K562 (cell line): ENCODE measurements at regions not wholly inside any gene's neighbourhood (a gene's known extent, or its start where the extent isn't known, plus 50 kb on each side); places are given as distances from the start of the nearest gene placed in this dataset.

ENCODE experiments used
- ATAC-seq: fragments of 200-7000 bp; cut with Tn5 transposase; 3 replicates; pipeline ENCODE4 v1.9.1; 2020; ENCODE audit warnings: moderate library complexity
- BruUV-seq: library from RNA; stranded (reverse); fragments of 400-500 nt; replicated peaks from 2 replicates; lab custom pipeline; 2021; lab: Mats Ljungman, UMichigan
- CTCF ChIA-PET: fragments of 300-600 bp; formaldehyde crosslinking; extraction: SDS; loops from one replicate; lab custom pipeline; 2021; ENCODE audit warnings: low intra/inter-chr PET ratio; lab: Yijun Ruan, JAX
- POLR2A ChIA-PET: fragments of 300-600, 350-650 bp; sonication (Branson Sonifier 250); formaldehyde crosslinking; extraction: SDS; loops from one replicate; lab custom pipeline; 2021; ENCODE audit warnings: antibody characterized with exemption, inconsistent platforms; lab: Yijun Ruan, JAX
- DNase-seq, 4 experiments: peaks; one replicate each; pipeline versions ENCODE4 v3.0.0 to v3.0.0-alpha.2; 2011 to 2018; ENCODE audit warnings: low spot score in 3 of 4, mixed read lengths in 3 of 4; ENCODE audit errors: extremely low read depth in 1 of 4
- FAIRE-seq: peaks from 2 replicates; lab custom pipeline; 2011; peaks lifted over from hg19 to GRCh38; lab: Jason Lieb, UNC
- H2AFZ ChIP-seq: 2 replicates; pipeline ENCODE4 v1.6.0; 2011; ENCODE audit warnings: low read depth, low read length, control low read depth, inconsistent platforms
- H3K27ac ChIP-seq: fragments of 200-600 bp; 3 replicates; pipeline ENCODE4 v1.8.0; 2011; ENCODE audit warnings: low read depth, mild to moderate bottlenecking, control low read depth, inconsistent platforms, low read length, moderate library complexity, mixed read lengths; ENCODE audit errors: extremely low read depth
- H3K27me3 ChIP-seq, 2 experiments: fragments of 300-600 bp in 1 of 2; 2 replicates in 1 of 2; 3 replicates in 1 of 2; pipeline versions ENCODE4 v1.6.0 to v1.8.0; 2011; ENCODE audit warnings: inconsistent platforms in 2 of 2, low read length in 2 of 2, mild to moderate bottlenecking in 1 of 2, mixed read lengths in 1 of 2, moderate library complexity in 1 of 2; ENCODE audit not compliant: control insufficient read depth in 2 of 2, insufficient read depth in 2 of 2
- H3K36me3 ChIP-seq: fragments of 300-600 bp; 3 replicates; pipeline ENCODE4 v1.8.0; 2011; ENCODE audit warnings: mild to moderate bottlenecking, low read length, inconsistent platforms; ENCODE audit not compliant: control insufficient read depth, insufficient read depth
- H3K4me1 ChIP-seq, 2 experiments: fragments of 200-600 bp in 1 of 2; replicated peaks in 1 of 2; 2 replicates in 1 of 2; 3 replicates in 1 of 2; pipeline versions ENCODE4 v1.5.1 to v1.8.0; 2011; ENCODE audit warnings: inconsistent platforms in 2 of 2, low read length in 2 of 2, mild to moderate bottlenecking in 1 of 2, mixed read lengths in 1 of 2, moderate library complexity in 1 of 2; ENCODE audit not compliant: control insufficient read depth in 2 of 2, insufficient read depth in 2 of 2
- H3K4me2 ChIP-seq: 2 replicates; pipeline ENCODE4 v1.6.1; 2011; ENCODE audit warnings: low read length, control low read depth, inconsistent platforms, mixed read lengths; ENCODE audit not compliant: insufficient read depth
- H3K4me3 ChIP-seq: fragments of 200-600 bp; sonication (generic), shearing (Covaris generic); 2 replicates; pipeline ENCODE4 v1.5.1; 2016; ENCODE audit warnings: control low read depth, inconsistent platforms
- H3K79me2 ChIP-seq: fragments of 200-600 bp; 3 replicates; pipeline ENCODE4 v1.8.0; 2011; ENCODE audit warnings: low read length, inconsistent platforms; ENCODE audit not compliant: control insufficient read depth, insufficient read depth
- H3K9ac ChIP-seq, 2 experiments: 2 replicates each; pipeline versions ENCODE4 v1.6.0 to v1.6.1; 2011; ENCODE audit warnings: low read depth in 2 of 2, low read length in 2 of 2, control low read depth in 1 of 2, inconsistent platforms in 1 of 2, mild to moderate bottlenecking in 1 of 2, mixed read lengths in 1 of 2; ENCODE audit not compliant: insufficient read depth in 1 of 2
- H3K9me1 ChIP-seq: one replicate; pipeline ENCODE4 v1.6.0; 2011; ENCODE audit warnings: inconsistent platforms, mild to moderate bottlenecking, low read length, moderate library complexity; ENCODE audit not compliant: control insufficient read depth, insufficient read depth
- H3K9me3 ChIP-seq: replicated peaks from 2 replicates; pipeline ENCODE4 v1.5.1; 2011; ENCODE audit warnings: low read depth, low read length, inconsistent platforms; ENCODE audit not compliant: control insufficient read depth, insufficient read depth
- H4K20me1 ChIP-seq: replicated peaks from 2 replicates; pipeline ENCODE4 v1.6.1; 2011; ENCODE audit warnings: low read length, inconsistent platforms, mixed read lengths; ENCODE audit not compliant: control insufficient read depth, insufficient read depth
- C11orf30 ChIP-seq: fragments of 450-650 bp; IDR thresholded peaks from 2 replicates; pipeline ENCODE4 v1.6.1; 2016; ENCODE audit warnings: low read depth, mild to moderate bottlenecking
- CAMTA2 ChIP-seq: fragments of 250-450 bp; sonication (Bioruptor Pico); conservative IDR thresholded peaks from 2 replicates; pipeline ENCODE4 v1.5.1; 2022
- DNMT1 ChIP-seq: fragments of 450-650 bp; IDR thresholded peaks from 2 replicates; pipeline ENCODE4 v1.6.1; 2016; ENCODE audit warnings: antibody characterized with exemption, mild to moderate bottlenecking
- HDGF ChIP-seq: fragments of 450-650 bp; IDR thresholded peaks from 2 replicates; pipeline ENCODE4 v1.6.1; 2016
- KDM4B ChIP-seq, 2 experiments: fragments of 450-650 bp in 1 of 2; sonication (generic) in 1 of 2; IDR thresholded peaks; 2 replicates each; pipeline ENCODE4 v1.6.1; 2016 to 2017; ENCODE audit warnings: borderline replicate concordance in 2 of 2, antibody characterized with exemption in 1 of 2, low read depth in 1 of 2, mild to moderate bottlenecking in 1 of 2
- KLF6 ChIP-seq: fragments of 250-450 bp; sonication (Bioruptor Pico); IDR thresholded peaks from 2 replicates; pipeline ENCODE4 v1.4.0; 2020; ENCODE audit warnings: mild to moderate bottlenecking, moderate library complexity, borderline replicate concordance
- MCM3 ChIP-seq: fragments of 450-650 bp; IDR thresholded peaks from 2 replicates; pipeline ENCODE4 v1.6.1; 2016
- MTA2 ChIP-seq: fragments of 450-650 bp; IDR thresholded peaks from 2 replicates; pipeline ENCODE4 v1.6.1; 2016; ENCODE audit warnings: low read depth
- NR3C1 ChIP-seq: sonication (generic); formaldehyde crosslinking; IDR thresholded peaks from 2 replicates; pipeline ENCODE4 v1.8.1; 2022; ENCODE audit warnings: missing genetic modification reagents
- RFX1 ChIP-seq: fragments of 450-650 bp; IDR thresholded peaks from 2 replicates; pipeline ENCODE4 v1.6.1; 2016; ENCODE audit warnings: mild to moderate bottlenecking, moderate library complexity
- XRCC5 ChIP-seq: fragments of 200-400 bp; formaldehyde crosslinking; IDR thresholded peaks from 2 replicates; pipeline ENCODE4 v1.6.1; 2017; ENCODE audit warnings: low read depth, mild to moderate bottlenecking, low read length
- ZFX ChIP-seq: sonication (generic); formaldehyde crosslinking; IDR thresholded peaks from 2 replicates; pipeline ENCODE4 v1.8.0; 2022; ENCODE audit warnings: mild to moderate bottlenecking, missing genetic modification reagents, moderate library complexity
- ZNF347 ChIP-seq: fragments of 450-650 bp; formaldehyde crosslinking; IDR thresholded peaks from 2 replicates; pipeline ENCODE4 v1.4.0; 2020; ENCODE audit warnings: low read depth, mild to moderate bottlenecking, moderate library complexity
- WGBS: fragments of 100-300 bp; shearing (Covaris generic); methylation state at CpG from one replicate; pipeline ENCODE4 v1.1.6; 2016; ENCODE audit warnings: low coverage, mixed read lengths; ENCODE audit not compliant: insufficient coverage; ENCODE audit errors: missing lambda C conversion rate; 5-methylcytosine and 5-hydroxymethylcytosine counted together
- in situ Hi-C: fragments of 300-500 bp; cut with MboI; formaldehyde crosslinking; loops from 4 replicates; pipeline ENCODE4 v1.15.0; 2018; ENCODE audit warnings: inconsistent platforms, mixed read lengths
- intact Hi-C: fragments of 100-400 bp; cut with micrococcal nuclease; formaldehyde crosslinking; loops from 2 replicates; pipeline ENCODE4 v1.14.2; 2022
- TF ChIP-seq, protein P1 (sequence below): fragments of 200-800 bp; sonication (Bioruptor generic); IDR thresholded peaks from 2 replicates; pipeline ENCODE4 v1.6.1; 2016; ENCODE audit warnings: missing genetic modification characterization, missing compliant biosample characterization
- TF ChIP-seq, protein P2 (sequence below): fragments of 250-450 bp; sonication (Bioruptor Pico); IDR thresholded peaks from 2 replicates; pipeline ENCODE4 v1.5.0; 2020; ENCODE audit warnings: mild to moderate bottlenecking
- TF ChIP-seq, protein P3 (sequence below): fragments of 250-450 bp; sonication (Bioruptor Pico); IDR thresholded peaks from 2 replicates; pipeline ENCODE4 v1.8.0; 2021; ENCODE audit warnings: moderate library complexity, mild to moderate bottlenecking, inconsistent platforms
- TF ChIP-seq, protein P4 (sequence below): IDR thresholded peaks from 2 replicates; pipeline ENCODE4 v1.6.1; 2016; ENCODE audit warnings: missing genetic modification characterization, missing compliant biosample characterization

DNA sequence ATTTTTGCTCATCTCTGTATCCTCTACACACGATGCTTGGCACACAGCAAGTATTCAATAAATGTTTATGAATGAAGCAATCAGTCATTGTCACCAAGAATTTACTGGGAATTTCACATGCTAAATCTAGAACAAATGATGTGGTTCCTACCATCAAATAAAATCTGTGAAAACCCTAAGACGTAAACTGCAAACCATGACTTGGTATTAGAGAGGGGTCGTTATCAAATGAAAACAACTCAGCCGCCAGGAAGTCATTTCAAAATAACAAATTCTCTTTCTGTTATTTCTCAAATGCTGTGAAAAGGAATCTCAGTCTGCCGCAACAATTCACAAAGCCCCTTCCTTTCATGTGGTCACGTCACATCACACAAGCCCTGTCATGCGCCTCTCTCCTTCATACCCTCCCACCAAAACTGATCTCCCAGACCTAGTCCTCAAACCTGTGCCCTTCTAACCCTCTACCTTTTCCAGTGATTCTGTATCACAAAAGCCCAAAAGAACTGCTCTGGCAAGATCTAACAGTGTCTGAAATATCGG is 173.6 kb downstream of the DEPDC1B start:
- Histone ChIP-seq H3K27ac (no peak overlapping the region), H2AFZ (no peak overlapping the region), H4K20me1 (no peaks in the 10 kb centered on the region), H3K4me3 (no peak overlapping the region), H3K27me3 (no peaks in the 10 kb centered on the region), H3K79me2 (no peaks in the 10 kb centered on the region), H3K36me3 (no peaks in the 10 kb centered on the region), H3K9ac (no peak overlapping the region), H3K4me1 (no peaks in the 10 kb centered on the region), H3K4me2 (no peak overlapping the region), H3K9me3 (no peaks in the 10 kb centered on the region), H3K9me1 (no peaks in the 10 kb centered on the region)
- WGBS: under 1% methylated on average over 8 of the region's 8 CpGs
- BruUV-seq: no TSS peak
- ATAC-seq: no peak
- no peak for FAIRE-seq
- intact Hi-C loops: no loop called here
- no peak for DNase-seq
- in situ Hi-C loops: no loop called here
- ChIA-PET POLR2A (no interaction called here), CTCF (no interaction called here)
- TF ChIP-seq C11orf30 (no peak), RFX1 (no peak), CAMTA2 (no peak), ZNF347 (no peak), NR3C1 (CRISPR knock-in tag) (no peak), XRCC5 (no peak), MCM3 (no peak), DNMT1 (no peak), MTA2 (no peak), KDM4B (IDR thresholded peaks at IDR 0.05; ENCODE audit: borderline replicate concordance in 2 of 2, low read depth in 1 of 2) (no peak), ZFX (no peak), HDGF (no peak), KLF6 (CRISPR knock-in tag) (no peak)
- TF ChIP-seq, protein P1, sequence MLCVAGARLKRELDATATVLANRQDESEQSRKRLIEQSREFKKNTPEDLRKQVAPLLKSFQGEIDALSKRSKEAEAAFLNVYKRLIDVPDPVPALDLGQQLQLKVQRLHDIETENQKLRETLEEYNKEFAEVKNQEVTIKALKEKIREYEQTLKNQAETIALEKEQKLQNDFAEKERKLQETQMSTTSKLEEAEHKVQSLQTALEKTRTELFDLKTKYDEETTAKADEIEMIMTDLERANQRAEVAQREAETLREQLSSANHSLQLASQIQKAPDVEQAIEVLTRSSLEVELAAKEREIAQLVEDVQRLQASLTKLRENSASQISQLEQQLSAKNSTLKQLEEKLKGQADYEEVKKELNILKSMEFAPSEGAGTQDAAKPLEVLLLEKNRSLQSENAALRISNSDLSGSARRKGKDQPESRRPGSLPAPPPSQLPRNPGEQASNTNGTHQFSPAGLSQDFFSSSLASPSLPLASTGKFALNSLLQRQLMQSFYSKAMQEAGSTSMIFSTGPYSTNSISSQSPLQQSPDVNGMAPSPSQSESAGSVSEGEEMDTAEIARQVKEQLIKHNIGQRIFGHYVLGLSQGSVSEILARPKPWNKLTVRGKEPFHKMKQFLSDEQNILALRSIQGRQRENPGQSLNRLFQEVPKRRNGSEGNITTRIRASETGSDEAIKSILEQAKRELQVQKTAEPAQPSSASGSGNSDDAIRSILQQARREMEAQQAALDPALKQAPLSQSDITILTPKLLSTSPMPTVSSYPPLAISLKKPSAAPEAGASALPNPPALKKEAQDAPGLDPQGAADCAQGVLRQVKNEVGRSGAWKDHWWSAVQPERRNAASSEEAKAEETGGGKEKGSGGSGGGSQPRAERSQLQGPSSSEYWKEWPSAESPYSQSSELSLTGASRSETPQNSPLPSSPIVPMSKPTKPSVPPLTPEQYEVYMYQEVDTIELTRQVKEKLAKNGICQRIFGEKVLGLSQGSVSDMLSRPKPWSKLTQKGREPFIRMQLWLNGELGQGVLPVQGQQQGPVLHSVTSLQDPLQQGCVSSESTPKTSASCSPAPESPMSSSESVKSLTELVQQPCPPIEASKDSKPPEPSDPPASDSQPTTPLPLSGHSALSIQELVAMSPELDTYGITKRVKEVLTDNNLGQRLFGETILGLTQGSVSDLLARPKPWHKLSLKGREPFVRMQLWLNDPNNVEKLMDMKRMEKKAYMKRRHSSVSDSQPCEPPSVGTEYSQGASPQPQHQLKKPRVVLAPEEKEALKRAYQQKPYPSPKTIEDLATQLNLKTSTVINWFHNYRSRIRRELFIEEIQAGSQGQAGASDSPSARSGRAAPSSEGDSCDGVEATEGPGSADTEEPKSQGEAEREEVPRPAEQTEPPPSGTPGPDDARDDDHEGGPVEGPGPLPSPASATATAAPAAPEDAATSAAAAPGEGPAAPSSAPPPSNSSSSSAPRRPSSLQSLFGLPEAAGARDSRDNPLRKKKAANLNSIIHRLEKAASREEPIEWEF (CRISPR knock-in tag): no peak
- TF ChIP-seq, protein P2, sequence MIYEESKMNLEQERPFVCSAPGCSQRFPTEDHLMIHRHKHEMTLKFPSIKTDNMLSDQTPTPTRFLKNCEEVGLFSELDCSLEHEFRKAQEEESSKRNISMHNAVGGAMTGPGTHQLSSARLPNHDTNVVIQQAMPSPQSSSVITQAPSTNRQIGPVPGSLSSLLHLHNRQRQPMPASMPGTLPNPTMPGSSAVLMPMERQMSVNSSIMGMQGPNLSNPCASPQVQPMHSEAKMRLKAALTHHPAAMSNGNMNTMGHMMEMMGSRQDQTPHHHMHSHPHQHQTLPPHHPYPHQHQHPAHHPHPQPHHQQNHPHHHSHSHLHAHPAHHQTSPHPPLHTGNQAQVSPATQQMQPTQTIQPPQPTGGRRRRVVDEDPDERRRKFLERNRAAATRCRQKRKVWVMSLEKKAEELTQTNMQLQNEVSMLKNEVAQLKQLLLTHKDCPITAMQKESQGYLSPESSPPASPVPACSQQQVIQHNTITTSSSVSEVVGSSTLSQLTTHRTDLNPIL (CRISPR knock-in tag): no peak
- TF ChIP-seq, protein P3, sequence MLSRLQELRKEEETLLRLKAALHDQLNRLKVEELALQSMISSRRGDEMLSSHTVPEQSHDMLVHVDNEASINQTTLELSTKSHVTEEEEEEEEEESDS (CRISPR knock-in tag): no peak
- TF ChIP-seq, protein P4, sequence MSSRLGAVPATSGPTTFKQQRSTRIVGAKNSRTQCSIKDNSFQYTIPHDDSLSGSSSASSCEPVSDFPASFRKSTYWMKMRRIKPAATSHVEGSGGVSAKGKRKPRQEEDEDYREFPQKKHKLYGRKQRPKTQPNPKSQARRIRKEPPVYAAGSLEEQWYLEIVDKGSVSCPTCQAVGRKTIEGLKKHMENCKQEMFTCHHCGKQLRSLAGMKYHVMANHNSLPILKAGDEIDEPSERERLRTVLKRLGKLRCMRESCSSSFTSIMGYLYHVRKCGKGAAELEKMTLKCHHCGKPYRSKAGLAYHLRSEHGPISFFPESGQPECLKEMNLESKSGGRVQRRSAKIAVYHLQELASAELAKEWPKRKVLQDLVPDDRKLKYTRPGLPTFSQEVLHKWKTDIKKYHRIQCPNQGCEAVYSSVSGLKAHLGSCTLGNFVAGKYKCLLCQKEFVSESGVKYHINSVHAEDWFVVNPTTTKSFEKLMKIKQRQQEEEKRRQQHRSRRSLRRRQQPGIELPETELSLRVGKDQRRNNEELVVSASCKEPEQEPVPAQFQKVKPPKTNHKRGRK (tag): no peak
